ENCODE measurements at regions not wholly inside any gene's neighbourhood (a gene's known extent, or its start where the extent isn't known, plus 50 kb on each side); places are given as distances from the start of the nearest gene placed in this dataset.

DNA sequence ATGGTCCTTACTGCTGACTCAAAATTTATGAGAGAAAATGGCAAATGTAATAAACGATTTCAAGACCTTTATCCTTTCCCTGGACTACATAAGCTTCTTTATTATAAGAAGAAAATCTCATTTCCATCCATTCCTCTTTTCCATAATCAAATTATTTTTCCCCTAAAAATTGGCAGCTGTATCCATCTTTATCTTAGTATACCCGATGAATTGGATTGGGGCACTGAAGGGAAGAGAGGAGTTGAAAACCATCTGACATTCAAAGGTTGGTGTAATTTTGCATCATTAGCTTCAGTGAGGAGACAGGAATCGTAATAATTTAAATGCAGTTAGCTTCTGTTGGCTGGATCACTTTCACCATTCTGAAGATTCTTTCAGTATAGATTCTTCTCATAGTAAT is 574.1 kb downstream of the XIRP2 start (continued):
- TF ChIP-seq KDM1A (IDR thresholded peaks at IDR 0.05; ENCODE audit: borderline replicate concordance, low read length) = no peak
- no peak for TF ChIP-seq BCL11A (IDR thresholded peaks at IDR 0.05; ENCODE audit: low read depth in 2 of 2, low read length in 2 of 2)
